ENCODE measurements at regions not wholly inside any gene's neighbourhood (a gene's known extent, or its start where the extent isn't known, plus 50 kb on each side); places are given as distances from the start of the nearest gene placed in this dataset.
"Not testable (repeated sequence)": the region's sequence is repeated elsewhere in the genome, so short reads cannot be mapped to it uniquely, and the experiment has no call there.

DNA sequence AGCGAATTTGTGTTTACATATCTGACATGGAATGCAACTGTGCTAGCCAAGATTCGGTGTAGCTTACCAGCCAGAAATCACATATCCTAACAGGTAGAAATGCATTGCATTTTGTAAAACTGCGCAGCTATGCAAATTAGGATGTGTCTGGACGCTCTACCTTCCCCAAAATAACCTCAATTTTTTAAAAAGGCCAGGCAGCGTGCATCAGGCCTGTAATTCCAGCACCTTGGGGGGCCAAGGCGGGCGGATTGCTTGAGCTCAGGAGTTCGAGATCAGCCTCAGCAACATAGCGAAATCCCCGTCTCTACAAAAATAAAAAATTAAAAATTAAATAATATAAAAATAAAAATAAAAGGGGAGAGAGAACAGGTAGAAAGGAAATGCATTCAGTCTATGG lies 305.0 kb downstream of the TYW1 start:
- no peak for DNase-seq (ENCODE audit: low read depth in 3 of 3, low spot score in 2 of 3)

DNA sequence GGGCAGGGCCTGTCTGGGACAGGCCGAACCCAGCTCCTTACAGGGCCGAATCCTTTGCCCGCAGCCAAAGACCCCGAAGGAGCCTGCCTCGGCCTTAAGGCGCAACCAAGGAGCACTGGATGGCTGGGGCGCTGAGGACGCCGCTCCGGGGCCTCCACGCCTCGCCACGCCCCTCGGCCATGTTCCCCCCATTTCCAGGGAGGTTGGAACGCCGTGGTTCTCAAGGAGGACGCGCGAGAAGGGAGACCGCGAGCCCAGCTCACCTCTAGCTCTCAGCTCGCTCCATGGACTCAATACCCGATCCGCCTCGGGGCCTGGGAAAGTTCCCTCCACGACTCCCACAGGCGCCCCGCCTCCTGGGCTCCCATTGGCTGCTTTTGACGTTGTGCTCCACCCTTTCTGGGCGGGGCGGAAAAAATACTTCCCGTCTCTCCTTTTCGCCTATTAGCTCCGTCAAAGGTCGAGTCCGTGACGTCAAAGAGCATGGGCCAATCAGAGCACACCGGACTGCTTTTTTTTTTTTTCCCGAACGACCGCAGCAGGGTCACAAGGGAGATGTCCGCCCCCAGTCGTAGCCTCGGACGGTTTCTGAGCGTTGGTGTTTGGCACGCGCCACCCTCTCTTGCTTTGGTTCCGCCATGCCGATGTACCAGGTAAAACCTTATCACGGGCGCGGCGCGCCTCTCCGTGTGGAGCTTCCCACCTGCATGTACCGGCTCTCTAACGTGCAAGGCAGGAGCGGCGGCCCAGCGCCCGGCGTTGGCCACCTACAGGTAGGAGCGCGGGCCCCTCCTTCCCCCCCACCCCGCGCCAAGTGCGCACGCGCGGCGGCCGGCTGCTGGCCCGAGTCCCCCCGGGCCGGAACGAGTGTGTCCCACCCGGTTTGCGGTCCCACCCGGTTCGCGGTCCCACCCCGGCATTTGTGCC lies 305.7 kb downstream of the TYW1 start:
- DNase-seq (ENCODE audit: low read depth in 3 of 3, low spot score in 2 of 3) = peak; percentile 99 to 100 (median 100)

DNA sequence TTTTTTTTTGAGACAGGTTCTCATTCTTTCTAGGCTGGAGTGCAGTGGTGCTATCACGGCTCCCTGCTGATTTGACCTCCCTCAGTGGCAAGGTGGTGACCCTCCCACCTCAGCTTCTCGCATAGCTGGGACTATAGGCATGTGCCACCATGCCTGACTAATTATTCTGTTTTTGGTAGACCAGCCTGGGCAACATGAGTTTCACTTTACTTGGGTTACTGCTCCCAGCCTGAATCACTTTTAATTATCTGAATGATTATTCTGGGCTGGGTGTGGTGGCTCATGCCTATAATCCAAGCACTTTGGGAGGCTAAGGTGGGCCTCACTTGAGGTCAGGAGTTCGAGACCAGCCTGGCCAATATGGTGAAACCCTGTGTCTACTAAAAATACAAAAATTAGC lies 308.2 kb downstream of the TYW1 start:
- not testable (repeated sequence) for DNase-seq (ENCODE audit: low read depth in 3 of 3, low spot score in 2 of 3)

DNA sequence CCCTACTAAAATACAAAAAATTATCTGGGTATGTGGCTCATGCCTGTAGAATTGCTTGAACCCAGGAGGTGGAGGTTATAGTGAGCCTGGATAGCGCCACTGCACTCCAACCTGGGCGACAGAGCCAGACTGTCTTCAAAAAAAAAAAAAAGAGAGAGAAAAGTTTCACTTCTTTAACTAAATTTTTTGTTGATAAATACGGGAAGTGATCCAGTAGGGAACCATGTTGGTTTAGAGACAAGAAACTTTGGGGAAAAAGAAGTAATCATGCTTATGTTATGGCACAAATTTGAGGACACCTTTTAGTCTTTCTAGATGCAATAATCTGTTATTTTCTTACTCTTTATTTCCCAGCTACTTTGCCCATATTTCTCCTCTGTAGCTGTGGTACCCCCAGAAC lies 309.7 kb downstream of the TYW1 start:
- no peak for DNase-seq (ENCODE audit: low read depth in 3 of 3, low spot score in 2 of 3)

DNA sequence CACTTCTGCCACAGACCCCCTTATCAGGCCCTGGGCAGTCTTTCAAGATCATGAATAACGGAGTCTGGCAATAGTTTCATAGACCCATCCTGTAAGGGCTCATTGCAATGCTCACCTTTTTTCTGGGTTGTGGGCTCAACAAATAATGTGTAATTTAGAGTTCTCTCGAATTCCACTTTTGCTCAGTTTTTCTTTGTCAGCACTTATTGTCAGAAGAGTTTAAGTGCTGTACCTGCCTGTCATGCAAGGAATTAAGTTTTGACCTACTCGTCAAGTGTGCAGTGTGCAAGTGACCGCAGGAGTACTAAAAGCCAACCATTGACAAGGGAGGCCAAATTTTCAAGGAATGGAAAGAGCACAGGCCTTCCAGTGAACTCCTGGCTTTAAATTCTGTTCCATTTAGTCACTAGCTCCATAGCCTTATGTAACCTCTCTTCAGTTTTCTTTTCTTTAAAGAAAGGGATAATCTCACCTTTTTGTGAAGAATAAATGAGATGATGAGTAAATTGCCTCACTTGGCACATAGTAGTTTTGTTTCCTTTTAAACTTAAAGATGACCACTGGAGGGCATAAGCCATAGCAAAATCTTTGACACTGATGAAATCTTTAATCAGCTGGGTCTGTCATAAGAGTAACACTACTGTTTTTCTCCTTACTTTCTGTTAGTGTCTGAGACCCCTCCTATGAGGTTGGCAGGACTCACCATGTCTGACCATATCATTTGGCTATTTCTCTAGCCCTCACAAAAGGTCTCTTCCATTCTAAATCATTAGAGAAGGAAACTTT lies 313.3 kb downstream of the TYW1 start:
- DNase-seq (ENCODE audit: low read depth in 3 of 3, low spot score in 2 of 3) = no peak

DNA sequence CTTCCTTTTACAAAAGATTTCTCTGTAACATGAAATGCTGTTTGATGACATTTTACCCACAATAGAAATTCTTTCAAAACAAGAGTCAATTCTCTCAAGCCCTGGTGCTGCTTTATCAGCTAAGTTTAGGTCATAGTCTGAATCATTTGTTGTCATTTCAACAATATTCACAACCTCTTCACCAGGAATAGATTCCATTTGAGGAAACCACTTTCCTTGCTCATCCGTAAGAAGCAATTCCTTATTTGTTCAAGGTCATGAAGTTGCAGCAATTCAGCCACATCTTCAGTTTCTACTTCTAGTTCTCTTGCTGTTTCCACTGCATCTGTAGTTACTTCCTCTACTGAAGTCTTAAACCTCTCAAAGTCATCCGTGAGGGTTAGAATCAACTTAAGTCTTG lies 315.3 kb downstream of the TYW1 start:
- DNase-seq (ENCODE audit: low read depth in 3 of 3, low spot score in 2 of 3) = no peak

DNA sequence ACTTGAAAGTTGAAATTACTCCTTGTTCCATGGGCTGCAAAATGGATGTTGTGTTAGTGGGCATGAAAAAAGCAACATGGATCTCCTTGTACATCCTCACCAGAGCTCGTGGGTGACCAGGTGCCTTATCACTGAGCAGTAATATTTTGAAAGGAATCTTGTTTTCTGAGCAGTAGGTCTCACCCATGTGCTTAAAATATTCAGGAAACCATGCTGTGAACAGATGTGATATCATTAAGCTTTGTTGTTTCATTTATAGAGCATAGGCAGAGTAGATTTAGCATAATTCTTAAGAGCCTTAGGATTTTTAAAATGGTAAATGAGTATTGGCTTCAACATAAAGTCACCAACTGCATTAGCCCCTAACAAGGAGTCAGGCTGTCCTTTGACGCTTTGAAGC lies 316.6 kb downstream of the TYW1 start:
- DNase-seq (ENCODE audit: low read depth in 3 of 3, low spot score in 2 of 3) = no peak

DNA sequence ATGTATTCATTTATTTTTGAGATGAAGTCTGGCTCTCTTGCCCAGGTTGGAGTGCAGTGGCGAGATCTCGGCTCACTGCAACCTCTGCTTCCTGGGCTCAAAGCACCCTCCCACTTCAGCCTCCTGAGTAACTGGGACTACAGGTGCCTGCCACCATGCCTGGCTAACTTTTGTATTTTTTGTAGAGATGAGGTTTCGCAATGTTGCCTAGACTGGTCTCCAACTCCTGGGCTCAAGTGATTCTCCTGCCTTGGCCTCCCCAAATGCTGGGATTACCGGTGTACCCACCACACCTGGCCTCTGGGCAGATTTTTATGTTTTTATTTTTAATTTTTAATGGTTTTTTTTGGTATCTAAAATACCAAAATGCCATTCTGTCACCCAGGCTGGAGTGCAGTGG lies 320.3 kb downstream of the TYW1 start:
- not testable (repeated sequence) for DNase-seq (ENCODE audit: low read depth in 3 of 3, low spot score in 2 of 3)

DNA sequence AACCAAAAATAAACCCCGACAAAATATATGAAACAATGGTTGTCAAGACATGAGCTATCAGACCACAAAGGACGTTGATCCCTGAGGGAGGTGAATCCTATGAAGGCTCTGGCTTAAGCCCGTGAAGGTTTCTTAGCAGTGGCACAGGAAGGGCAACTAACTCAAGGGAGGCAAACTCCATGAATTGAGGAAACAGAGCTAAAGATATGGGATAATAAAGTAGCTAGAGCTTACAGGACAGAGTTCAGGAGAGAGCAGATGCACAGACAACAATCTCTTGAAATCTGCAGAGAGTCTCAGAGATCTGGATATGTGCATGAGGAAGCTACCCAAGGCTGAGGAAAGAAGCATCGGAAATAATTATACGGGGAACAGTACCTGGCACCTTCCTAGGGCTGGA lies 331.6 kb downstream of the TYW1 start:
- DNase-seq (ENCODE audit: low read depth in 3 of 3, low spot score in 2 of 3) = not testable (repeated sequence)

DNA sequence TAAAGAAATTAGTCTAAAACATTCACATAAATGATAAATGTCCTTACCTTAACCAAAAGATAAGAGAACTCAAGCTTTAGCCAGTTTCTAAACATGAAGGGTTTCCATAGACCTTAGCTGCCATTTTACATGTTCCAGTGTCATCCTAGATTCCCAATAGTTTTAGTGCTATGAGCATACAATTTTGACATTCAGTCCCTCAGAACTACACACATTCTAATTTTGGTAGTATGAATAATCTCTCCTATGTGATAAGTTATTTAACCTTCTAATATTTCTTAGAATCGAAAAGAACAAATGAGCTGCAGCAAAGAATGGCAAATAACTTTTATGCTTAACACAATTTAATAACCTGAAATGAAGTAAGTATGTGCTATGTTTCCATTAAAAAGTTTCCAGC lies 338.5 kb downstream of the TYW1 start:
- not testable (repeated sequence) for DNase-seq (ENCODE audit: low read depth in 3 of 3, low spot score in 2 of 3)

DNA sequence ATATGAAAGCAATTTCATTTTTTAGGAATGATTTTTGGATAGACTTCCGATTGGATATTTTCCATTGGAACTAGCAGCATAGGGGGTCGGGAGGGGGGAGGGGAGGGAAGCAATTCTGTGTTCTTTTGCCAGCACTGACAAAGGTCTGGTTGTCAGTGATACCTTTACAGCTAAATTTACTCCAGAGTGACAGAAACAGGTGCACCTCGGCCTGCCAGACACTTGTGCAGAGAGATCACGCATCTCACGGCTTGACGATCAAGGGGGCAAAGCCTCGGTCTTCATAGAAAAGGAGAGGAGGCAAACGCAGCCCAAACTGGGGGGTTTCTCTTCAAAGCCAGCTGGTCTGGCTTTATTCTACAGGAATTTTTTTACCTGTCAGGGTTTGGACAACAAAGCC lies 339.0 kb downstream of the TYW1 start:
- not testable (repeated sequence) for DNase-seq (ENCODE audit: low read depth in 3 of 3, low spot score in 2 of 3)

DNA sequence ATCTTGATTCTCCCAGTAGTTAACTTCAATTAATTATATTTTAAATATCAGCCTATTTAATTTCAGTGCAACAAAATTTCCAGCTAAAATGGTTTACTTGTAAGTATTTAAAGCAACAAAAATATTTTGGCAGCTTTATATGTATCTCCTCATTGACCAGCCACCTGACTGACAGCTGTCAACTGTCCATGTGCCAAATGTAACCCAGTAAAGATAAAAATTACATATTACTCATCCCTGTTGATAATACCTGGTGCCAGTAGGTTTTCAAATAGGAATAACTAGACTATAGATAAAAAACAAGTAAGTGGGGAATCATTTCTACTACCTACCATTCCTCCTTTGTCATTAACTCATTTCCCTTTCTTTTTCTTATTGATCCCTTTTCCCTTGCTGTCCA lies 341.9 kb downstream of the TYW1 start:
- DNase-seq (ENCODE audit: low read depth in 3 of 3, low spot score in 2 of 3) = not testable (repeated sequence)

DNA sequence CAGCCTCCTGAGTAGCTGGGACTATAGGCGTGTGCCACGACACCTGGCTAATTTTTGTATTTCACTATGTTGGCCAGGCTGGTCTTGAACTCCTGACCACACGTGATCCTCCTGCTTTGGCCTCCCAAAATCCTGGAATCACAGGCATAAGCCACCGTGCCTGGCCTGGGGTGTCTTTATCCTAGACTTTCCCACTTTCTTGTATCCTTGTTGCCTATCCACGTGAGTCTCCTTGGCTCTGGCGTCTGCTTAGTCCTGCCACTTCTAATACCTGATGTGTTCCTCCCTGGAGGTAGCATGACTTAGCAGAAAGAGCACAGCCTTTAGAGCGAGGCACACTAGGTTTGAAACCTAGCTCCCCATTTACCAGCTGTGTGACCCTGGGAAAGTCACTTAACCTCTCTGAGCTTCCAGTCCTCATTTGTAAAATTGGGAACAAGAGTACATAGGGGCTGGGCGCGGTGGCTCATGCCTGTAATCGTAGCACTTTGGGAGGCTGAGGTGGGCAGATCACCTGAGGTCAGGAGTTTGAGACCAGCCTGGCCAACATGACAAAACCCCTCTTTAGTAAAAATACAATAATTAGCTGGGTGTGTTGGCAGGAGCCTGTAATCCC lies 344.6 kb downstream of the TYW1 start:
- no peak for DNase-seq (ENCODE audit: low read depth in 3 of 3, low spot score in 2 of 3)

DNA sequence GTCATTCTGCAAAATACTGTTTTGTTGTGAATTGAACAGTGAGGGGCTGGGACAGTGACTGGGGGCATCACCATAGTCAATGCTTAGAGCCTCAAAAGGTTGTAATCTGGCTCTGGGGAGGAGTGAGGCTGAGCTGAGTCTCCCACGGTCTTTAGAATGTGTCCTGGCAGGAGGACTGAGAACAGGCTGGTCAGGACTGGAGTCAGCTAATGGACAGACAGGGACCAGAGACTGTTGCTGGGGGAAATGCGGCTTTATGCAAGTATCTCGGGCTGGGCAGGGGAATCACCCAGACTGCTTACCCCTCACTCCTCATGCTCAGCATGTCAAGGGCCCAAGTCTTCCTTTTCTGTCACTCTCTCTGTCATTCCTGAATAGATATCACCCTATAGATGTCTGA lies 346.5 kb downstream of the TYW1 start:
- DNase-seq (ENCODE audit: low read depth in 3 of 3, low spot score in 2 of 3) = no peak

DNA sequence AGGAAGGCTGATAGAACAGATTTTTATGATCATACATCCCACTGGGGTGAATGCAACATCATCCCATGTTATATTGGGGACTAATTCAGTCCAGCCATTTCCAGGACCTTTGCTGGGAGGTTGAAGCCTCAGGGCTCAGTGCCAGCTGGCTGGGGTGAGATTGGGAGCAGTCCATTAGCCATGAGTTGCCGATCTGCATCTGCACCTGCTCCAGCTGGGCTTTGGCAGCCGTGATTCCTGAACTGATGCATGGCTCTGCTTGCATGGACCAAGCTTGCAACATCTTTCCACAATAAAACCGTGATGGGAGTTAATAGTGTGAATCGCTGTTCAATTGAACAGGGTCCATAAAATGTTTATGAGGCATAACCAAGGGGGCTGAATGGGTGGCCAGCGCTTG lies 346.9 kb downstream of the TYW1 start:
- DNase-seq (ENCODE audit: low read depth in 3 of 3, low spot score in 2 of 3) = peak in 1 of 3 donors; percentile 13

DNA sequence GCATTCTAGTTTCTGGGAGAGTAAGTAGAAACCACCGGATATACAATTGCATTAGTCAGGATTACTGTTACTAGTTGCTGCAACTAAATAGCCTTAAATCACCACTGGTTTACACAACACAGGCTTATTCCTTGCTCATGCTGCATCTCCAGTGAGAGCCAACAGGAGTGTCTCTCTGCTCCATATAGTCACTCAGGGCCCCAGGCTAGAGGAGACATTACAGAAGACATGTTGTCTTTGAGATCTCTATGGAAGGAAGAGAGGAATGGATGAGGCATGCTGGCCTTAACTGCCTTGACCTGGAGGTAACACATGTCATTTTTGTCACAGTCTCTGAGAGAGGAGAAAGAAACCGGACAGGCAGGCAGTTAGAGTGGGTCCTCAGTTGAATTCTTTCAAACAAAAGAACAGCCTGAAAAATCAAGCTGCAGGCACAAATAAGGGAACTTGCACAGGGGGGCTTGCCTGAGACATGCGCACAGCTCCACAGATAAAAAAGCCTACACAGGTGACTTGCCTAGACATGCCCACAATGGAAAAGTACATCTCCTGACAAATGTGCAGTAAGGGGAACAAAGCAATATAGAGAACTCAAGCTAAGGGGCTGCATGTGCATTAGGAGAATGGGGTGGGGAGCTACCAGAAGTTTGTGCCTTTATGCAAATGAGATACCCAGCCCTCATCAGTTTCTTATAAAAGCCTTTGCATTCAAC lies 348.0 kb downstream of the TYW1 start:
- DNase-seq (ENCODE audit: low read depth in 3 of 3, low spot score in 2 of 3) = no peak

DNA sequence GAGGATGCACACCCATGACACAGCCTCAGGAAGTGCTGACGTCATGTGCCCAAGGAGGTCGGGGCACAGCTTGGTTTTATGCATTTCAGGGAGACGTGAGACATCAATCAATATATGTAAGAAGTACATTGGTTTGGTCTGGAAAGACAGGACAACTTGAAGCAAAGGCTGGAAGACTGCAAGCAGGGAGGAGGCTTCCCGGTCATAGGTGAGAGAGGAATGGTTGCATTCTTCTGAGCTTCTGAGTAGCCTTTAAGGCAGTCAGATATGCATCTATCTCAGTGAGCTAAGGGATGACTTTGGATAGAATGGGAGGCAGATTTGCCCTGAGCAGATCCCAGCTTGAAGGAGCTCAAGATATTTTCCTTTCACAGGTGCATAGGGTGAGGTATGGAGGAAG lies 349.5 kb downstream of the TYW1 start:
- no peak for DNase-seq (ENCODE audit: low read depth in 3 of 3, low spot score in 2 of 3)

DNA sequence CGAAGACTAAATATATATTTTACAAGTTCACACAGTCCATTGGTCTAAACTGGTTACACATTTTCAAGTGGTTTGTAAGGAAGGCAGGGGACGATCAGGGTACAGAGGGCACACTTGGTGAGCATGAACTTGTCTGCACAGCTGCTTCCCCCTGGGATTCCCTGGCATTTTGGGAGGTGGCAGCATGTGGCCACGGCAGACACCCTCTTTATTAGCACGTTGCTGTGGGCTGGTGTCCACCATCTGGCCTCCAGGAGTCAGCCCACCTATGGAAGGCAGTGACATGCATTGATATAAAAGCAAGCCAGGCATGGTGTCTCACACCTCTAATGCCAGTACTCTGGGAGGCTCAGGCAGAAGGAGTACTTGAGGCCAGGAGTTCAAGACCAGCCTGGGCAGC lies 350.2 kb downstream of the TYW1 start:
- DNase-seq (ENCODE audit: low read depth in 3 of 3, low spot score in 2 of 3) = no peak

DNA sequence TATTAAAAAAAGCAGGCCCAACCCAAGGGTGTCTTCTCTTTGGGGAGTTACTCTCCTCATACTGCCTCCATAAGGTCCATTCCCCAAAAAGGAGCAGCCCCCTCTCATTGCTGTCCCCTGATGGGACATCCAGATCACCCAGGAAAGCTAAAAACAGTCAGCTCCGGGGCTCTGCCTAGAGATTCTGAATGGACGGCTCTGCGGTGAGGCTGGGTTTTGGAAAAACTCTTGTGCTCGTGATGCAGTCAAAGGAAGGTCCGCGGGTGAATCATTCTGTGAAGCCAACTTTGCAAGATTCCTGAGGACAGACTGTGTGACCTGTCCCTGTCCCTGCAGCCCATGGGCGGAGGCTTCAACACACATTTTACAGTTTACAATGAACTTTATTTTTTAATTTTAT lies 351.5 kb downstream of the TYW1 start:
- no peak for DNase-seq (ENCODE audit: low read depth in 3 of 3, low spot score in 2 of 3)

DNA sequence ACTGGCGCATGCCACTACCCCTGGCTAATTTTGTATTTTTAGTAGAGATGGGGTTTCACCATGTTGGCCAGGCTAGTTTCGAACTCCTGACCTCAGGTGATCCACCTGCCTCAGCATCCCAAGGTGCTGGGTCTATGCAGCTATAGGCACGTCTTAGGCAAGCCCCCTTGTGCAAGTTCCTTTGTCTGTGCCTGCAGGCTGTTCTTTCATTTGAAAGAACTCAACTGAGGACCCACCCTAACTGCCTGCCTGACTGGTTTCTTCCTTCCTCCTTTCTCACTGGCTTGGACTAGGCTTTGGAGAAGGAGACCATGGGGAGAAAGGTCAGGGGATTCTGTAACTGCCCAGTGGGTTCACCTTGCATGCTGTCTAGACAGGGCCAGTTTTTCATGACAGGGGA lies 361.0 kb downstream of the TYW1 start:
- not testable (repeated sequence) for DNase-seq (ENCODE audit: low read depth in 3 of 3, low spot score in 2 of 3)

DNA sequence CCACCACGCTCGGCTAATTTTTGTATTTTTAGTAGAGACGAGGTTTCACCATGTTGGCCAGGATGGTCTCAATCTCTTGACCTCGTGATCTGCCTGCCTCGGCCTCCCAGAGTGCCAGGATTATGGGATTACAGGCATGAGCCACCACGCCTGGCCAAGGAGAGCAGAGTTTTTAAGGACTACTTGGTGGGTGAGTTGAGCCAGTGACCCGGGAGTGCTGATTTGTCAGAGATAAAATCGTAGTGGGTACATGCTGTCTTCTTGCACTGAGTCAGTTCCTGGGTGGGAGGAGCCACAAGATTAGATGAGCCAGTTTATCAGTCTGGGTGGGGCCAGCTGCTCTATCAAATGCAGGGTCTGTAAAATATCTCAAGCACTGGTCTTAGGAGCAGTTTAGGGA lies 361.7 kb downstream of the TYW1 start:
- not testable (repeated sequence) for DNase-seq (ENCODE audit: low read depth in 3 of 3, low spot score in 2 of 3)
